HG03342 (cell line): ENCODE measurements at regions not wholly inside any gene's neighbourhood (a gene's known extent, or its start where the extent isn't known, plus 50 kb on each side); places are given as distances from the start of the nearest gene placed in this dataset.

Experiments used
- ATAC-seq: cut with Tn5 transposase; IDR thresholded peaks from one replicate; pipeline ENCODE4 v1.9.1; 2021; ENCODE audit warnings: mild to moderate bottlenecking, moderate library complexity; ENCODE audit not compliant: unreplicated experiment

GRCh38 chr3:176574786-176575185 is 622.5 kb downstream of the TBL1XR1 start:
- ATAC-seq = no peak

GRCh38 chr3:176571926-176572325 is 625.4 kb downstream of the TBL1XR1 start:
- no peak for ATAC-seq

DNA sequence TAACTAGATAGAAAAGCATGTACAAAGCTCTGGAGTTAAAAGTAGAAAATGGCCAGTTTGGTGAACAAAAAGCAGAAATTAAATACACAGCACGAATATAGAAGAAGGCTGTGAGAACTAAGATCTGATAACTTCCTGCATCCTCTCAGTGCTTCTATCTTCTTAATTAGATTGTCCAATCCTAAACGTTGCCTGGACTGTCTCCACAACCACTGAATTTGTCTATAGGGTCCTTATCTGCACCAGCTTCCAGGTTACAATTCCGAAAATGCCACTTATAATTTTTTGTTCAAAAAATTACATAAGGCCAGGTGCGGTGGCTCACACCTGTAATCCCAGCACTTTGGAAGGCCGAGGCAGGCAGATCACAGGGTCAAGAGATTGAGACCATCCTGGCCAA is 626.3 kb downstream of the TBL1XR1 start:
- ATAC-seq = no peak

DNA sequence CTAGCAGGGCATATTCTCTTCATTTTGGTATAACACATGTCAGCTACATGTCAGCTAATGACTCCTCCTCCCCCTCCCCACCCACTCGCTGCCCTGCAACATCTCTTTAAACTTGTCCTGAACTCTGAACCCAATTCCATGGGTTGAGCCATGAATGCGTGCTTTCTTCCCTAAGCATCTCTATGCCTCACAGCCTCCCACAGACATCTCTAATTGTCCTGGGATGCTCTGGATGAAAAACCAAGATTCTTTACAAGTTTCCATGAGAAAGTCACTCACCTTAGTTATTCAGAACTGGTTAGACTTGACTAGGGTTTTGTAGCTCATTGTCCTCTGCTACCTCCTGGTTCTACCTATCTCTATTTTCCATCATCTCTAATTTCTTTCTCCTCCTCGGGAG is 629.1 kb downstream of the TBL1XR1 start:
- ATAC-seq = no peak

- no peak for ATAC-seq
Measured at GRCh38 chr3:176566757-176567156, 630.5 kb downstream of the TBL1XR1 start.

DNA sequence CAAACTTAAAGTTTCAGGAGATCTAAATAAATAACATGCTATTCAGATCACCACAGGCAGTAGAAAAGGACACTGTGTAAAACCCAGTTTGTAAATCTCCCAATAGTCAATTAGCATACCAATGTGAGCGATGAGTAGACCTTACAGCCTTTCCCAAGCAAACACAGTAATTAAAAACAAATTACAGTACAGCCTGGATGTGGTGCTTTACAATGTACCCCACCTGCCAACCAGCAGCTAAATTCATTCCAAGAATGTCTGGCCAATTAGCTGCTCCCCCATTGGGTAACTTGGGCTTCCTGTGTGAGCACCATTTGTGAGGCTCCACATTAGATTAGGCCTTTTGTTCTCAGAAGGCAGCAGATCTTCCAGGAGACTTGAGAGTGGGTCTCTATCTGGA is 635.0 kb downstream of the TBL1XR1 start:
- no peak for ATAC-seq

DNA sequence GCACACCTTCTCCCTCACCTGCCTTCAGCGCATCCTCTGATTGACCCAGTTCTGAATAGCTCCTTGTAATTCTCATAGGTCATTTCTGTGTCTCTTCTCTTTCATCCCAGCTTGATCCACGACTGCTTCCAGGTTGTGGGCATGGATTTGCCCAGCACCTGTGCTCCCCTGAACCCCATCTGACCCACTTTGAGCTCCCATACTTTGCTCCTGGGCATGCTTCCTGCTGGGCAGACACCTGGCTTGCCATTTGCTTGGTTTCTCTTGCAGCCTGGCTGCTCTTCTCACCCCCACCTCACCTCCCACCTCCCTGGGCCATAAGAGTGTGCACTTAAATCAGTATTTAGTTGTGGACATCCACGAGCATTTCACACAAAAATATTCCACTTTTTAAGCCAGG is 635.5 kb downstream of the TBL1XR1 start:
- no peak for ATAC-seq

- ATAC-seq = no peak
Measured at GRCh38 chr3:176554791-176555654, 642.3 kb downstream of the TBL1XR1 start.

DNA sequence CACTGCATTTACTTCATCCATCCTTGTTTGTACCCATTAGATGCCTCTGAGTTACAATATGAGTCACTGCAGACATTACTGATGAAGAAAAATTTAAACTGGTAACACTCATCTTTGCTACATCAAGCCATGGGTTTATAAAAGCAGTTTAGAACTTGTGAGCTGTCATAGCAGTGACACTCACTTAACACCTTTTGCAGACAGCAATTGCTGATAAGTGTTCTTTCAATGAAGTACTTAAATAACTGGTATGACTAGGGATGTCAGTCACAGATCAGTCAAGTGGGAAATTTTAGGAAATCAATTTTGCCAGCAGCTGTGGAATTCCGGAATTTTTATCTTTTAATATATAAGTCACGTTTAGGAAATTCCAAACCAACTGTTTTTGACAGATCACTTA is 643.0 kb downstream of the TBL1XR1 start:
- no peak for ATAC-seq

- no peak for ATAC-seq
Measured at GRCh38 chr3:176526942-176527341, 670.3 kb downstream of the TBL1XR1 start.

- no peak for ATAC-seq
Measured at GRCh38 chr3:176526225-176526624, 671.1 kb downstream of the TBL1XR1 start.

GRCh38 chr3:176523114-176523513 is 674.2 kb downstream of the TBL1XR1 start:
- no peak for ATAC-seq

GRCh38 chr3:176522436-176522835 is 674.8 kb downstream of the TBL1XR1 start:
- ATAC-seq = no peak

- no peak for ATAC-seq
Measured at GRCh38 chr3:176521531-176522175, 675.6 kb downstream of the TBL1XR1 start.

DNA sequence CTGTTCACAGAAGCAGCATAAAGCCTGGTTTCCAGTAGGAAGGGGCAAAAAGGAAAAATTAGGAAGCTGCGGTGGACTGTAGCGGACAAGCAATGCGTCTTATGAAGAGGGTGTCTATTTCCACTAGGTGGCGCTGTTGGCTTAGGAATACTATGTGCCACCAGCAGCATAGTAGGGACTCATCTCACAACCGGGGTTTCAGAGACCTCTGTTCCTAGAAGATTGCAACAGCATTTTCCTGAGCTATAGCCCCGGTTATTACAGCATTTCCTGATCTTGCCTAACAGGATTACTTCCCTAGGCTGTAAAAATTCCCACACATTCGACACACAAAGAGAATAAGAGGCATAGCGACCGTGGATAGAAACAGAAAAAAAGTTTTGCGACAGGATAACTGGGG is 683.0 kb downstream of the TBL1XR1 start:
- no peak for ATAC-seq

GRCh38 chr3:176513604-176514003 is 683.7 kb downstream of the TBL1XR1 start:
- ATAC-seq = no peak

DNA sequence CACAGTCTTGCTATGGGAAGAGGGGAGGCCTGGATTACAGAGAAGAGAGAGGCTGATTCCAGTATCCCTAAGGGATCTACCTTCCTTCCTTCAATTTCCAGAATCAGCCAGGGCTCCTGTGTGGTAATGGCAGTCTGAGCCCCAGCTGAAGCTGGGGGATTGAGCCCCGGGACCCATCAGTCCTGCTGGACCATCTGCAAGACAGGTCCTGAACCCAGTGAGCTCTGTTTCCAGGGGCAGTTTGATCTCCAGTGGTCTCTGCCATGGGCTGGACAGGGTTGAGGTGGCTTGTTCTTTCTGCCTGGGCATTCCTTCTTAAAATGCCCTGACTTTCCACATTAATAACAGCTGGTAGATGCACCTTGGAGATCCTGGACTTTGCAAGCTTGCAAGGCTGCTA is 685.2 kb downstream of the TBL1XR1 start:
- no peak for ATAC-seq

DNA sequence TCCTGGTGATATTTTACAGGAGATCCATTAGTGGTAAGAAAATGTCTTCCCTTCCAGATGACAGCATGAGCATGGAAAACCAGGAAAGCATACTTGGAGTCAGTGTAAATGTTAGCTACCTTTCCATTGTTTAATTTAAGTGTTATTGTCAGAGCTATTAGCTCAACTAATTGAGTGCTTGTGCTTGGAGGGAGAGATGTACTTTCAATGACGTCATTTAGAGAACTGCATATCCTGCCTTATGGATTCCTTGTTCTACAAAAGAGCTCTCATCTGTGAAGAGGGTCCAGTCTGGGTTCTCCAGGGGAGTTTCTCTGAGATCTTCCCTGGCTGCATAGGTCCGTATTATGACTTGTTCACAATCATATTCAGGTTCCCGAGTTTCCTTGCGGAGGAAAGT is 687.2 kb downstream of the TBL1XR1 start:
- no peak for ATAC-seq

- no peak for ATAC-seq
Measured at GRCh38 chr3:176505878-176506621, 691.2 kb downstream of the TBL1XR1 start.

- ATAC-seq = no peak
Measured at GRCh38 chr3:176491084-176491483, 706.2 kb downstream of the TBL1XR1 start.

DNA sequence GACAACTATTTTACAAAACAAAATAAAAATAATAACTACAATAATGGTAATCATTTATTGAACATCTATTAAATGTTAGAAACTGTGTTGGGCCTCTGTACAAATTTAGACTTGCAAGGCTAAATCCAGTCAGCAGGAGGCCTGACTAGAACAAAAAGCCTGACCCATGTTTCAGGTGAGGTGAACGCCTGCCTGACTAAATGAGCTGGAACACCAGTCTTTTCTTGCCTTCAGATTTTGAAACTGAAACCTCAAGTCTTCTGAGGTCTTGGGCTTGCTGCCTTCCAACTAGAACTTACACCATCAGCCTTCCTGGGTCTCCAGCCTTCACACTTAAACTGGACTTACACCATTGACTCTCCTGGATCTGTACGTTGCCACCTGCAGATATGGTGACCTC is 706.9 kb downstream of the TBL1XR1 start:
- peak; percentile 81 for ATAC-seq

DNA sequence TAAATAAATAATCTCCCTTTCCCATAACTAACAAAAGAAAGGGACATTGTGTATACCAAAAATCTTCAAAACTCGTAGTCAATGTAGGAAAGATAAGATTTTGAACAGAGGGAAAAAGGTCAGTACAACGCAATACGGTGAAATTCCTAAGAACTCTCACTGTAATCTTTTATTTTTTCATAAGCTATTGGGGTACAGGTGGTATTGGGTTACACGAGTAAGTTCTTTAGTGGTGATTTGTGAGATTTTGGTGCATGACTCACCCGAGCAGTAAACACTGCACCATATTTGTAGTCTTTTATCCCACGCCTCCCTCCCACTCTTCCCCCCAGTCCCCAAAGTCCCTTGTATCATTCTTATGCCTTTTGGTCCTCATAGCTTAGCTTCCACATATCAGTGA is 718.0 kb downstream of the TBL1XR1 start:
- ATAC-seq = no peak
